ENCODE measurements at regions not wholly inside any gene's neighbourhood (a gene's known extent, or its start where the extent isn't known, plus 50 kb on each side); places are given as distances from the start of the nearest gene placed in this dataset.

GRCh38 chr18:37671530-37671929 lies 105.9 kb upstream of the CELF4 start:
- DNase-seq (ENCODE audit: low read depth), result no peak

GRCh38 chr18:37671119-37671518 lies 105.5 kb upstream of the CELF4 start:
- no peak for DNase-seq (ENCODE audit: low read depth)

DNA sequence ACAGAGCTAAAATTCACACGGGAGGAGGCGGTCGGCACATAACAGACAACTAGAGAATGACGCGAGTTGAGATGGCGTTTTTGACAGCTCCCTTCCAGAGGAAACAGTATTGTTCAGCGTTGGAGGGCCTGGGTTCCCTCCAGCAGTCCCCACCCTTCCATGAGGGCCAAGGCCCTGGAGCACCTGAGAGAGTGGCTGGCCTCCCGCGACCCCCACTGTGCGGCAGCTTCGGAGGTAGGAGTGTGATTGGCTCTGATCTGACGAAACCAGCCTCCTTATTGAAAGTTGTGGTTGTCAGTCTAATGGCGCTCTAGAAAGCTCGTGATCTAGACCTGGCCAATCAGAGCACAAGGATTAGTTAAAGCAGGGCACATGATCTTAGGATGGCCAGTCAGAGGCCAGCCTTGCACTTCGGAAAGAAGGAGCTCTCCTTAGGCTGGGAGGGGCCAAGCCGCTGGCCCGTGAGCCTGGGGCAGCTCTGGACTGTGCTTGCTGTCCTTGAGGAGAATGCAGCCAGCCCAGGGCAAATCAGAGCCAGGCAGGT lies 104.5 kb upstream of the CELF4 start:
- no peak for DNase-seq (ENCODE audit: low read depth)

DNA sequence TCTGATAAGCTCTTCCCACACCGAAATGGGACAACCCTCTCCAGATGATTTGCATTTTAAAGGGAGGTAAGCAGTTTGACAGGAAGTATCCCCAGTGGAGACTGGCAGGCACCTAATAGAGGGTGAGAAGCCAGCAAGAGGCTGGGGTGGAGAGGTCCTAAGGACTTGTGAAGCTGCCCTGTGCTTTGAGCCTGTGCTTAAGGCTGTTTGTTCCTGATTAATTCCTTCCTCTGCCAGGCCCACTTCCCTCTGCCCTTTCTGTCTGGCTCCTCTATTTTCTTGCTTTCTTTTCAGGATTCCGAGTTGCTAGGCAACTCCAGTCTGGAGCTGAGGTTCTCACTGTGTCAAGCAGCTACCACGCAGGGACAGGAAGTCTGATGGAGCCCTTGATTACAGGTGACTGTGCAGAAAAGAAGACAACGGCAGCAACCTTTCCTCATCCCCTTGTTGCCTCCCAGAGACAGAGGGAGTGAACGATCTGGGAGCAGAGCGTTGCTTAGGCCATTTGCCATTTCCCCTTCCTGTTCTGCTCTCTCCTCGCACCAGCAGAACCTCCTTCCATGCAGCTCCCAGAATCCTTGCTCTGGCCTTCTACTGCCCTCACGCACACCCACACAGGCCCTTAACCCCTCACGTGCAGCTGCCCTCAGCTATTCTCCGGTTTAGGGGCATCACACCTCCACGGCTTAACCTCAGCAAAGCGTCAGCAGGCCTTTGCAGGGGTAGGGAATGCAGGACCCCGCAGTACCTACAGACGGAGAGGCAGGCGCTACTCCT lies 103.6 kb upstream of the CELF4 start:
- DNase-seq (ENCODE audit: low read depth), result no peak

DNA sequence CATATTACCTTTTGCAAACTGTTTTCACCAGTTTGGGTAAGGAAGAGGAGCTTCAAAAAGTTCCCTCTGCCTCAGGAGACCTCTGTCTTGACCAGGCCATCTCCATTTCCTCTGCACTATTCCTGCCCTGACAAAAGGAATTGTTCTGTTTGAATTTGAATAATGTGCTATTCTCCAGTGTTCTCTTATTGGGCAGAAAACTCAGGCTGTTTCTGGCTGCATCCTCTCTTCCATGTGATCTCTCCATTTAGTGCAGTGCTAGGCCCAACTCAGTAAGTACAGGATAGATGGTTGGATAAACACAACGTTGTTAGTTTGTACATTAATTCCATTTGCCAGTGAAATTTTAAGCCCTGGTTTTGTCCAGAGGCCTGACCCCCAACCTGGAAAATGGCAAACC lies 102.2 kb upstream of the CELF4 start:
- DNase-seq (ENCODE audit: low read depth), result no peak

DNA sequence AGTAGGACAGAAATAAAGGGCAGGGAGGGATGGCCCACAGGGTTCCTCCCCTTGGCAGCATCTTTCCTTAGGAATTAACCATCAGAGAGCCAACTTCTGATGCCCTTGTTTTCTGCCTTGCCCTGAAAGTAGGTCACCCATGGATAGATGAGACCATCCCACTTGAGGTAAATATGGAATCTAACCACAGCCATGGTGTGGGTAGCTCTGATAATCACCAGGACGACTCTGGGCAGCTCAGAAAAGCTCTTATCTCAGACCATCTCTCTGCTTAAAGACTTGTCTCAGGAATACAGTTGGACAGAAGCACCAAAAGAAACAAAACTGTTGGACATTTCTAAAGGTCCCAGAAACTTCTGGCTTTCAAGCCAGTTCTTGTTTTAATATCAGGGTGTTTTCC lies 101.4 kb upstream of the CELF4 start:
- DNase-seq (ENCODE audit: low read depth), result no peak

- no peak for DNase-seq (ENCODE audit: low read depth)
These were observed 100.9 kb upstream of the CELF4 start for GRCh38 chr18:37666451-37666850.

- no peak for DNase-seq (ENCODE audit: low read depth)
These were observed 99.7 kb upstream of the CELF4 start for GRCh38 chr18:37665346-37665745.

- no peak for DNase-seq (ENCODE audit: low read depth)
These were observed 97.8 kb upstream of the CELF4 start for GRCh38 chr18:37663446-37663845.

DNA sequence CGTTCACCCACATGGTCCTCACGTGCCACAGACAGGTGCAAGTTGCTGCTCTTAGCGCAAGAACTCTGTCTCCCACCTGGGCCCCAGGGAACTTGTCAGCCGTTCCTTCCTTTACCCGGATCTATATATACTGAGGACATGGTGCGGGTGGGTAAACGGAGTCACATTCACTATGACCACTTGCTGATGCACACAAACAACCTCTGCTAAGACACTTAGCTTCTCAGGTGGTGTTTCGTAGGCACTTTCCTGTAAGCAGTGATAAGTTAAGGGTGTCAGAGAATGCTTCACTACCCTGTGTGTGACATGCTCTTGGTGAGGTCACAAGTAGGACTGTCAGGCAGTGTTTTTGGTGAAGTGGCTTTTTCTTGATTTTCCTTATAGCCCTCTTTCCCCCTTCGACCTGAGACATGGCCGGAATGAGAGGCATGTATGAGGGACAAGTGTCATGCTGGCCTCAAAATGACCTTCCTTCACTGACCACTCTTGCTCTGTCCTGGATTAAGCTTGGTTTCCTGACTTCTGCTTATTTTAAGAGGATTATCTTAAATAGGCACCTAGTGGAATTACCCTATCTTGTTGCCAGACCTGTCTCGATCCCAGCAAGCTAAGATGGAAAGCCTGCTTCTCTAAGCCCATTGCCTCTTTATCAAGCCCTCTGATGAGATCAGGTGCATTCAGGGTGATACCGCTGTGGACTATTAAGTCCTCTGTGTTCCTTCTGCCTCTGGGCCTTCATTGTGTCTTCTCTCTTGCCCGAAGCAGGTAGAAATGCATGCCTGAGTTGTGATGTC lies 97.1 kb upstream of the CELF4 start:
- no peak for DNase-seq (ENCODE audit: low read depth)

DNA sequence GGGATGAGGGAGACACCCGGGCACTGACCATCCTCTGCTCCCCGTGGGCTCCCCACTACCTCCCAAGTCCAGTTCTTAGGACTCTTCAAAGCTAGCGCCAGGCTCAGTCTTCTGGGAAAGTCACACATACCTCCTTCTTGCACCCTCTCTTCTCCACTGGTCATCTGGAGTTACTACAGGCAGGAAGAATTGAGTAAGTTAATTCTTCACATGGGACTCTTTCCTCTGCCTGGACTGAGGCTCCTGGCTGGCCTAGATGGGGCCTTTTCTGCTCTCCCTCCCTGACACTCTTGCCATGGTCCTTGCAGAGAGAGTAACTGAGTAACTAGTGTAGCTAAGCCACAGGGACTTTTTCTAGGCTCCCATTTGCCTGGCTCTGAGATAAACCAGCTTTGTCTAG lies 96.5 kb upstream of the CELF4 start:
- no peak for DNase-seq (ENCODE audit: low read depth)

- no peak for DNase-seq (ENCODE audit: low read depth)
These were observed 95.9 kb upstream of the CELF4 start for GRCh38 chr18:37661478-37661877.

DNA sequence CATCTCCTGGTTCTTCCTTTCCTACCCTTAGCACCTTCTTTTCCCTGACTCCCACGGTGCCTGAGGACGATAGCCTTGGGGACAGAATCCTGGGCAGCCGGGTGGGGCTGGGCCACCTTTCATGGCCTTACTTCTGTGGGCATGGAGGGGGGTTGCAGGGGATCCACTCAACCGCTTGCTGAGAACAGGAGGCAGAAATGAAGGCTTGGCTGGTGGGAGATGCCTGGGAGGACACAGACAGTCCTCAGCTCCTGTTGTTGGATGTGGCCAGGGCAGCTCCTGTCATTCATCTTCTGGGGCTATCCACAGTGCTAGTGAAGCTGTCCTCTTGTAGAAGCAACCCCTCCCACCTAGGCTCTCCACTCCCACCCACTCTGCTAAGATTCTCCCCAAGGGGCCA lies 95.5 kb upstream of the CELF4 start:
- DNase-seq (ENCODE audit: low read depth), result no peak

DNA sequence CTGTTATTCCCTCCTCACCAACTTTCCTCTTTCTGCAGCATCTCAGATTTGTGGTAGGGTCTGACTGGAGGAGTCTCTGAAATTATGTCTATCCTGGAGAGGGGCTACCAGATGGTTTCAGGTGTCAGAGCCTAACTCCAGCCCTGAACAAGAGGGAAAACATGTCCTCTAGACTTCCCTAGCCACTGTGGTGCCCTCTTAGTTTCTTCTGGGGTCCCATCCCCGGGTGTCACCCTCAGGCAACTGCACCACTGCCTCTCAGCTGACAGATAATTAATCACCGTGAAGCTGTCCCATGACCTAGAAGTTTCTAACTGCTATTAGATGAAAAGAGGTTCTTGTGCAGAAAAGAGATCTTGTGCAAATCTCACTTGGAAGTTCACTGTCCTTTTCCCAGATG lies 95.1 kb upstream of the CELF4 start:
- no peak for DNase-seq (ENCODE audit: low read depth)

GRCh38 chr18:37659906-37660305 lies 94.3 kb upstream of the CELF4 start:
- no peak for DNase-seq (ENCODE audit: low read depth)

GRCh38 chr18:37658894-37659293 lies 93.3 kb upstream of the CELF4 start:
- no peak for DNase-seq (ENCODE audit: low read depth)

DNA sequence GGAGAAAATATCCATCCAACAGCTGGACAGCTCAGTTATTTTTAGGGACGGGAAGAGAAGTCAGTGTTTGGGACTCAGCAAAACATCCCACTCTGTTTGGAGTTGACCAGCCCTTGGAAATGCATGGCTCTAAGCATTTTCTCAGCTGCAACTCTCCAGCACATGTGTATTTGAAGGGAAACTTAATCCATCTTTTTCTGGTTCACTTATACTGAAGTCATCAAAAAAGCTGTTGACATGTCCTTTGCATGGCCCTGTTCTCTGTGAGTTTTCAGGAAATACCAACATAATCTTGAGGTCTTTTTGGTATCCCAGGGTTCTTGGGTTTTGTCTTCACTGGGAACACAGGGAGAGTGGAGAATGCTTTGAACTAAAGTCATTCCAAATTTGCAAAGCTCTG lies 91.9 kb upstream of the CELF4 start:
- DNase-seq (ENCODE audit: low read depth), result no peak

DNA sequence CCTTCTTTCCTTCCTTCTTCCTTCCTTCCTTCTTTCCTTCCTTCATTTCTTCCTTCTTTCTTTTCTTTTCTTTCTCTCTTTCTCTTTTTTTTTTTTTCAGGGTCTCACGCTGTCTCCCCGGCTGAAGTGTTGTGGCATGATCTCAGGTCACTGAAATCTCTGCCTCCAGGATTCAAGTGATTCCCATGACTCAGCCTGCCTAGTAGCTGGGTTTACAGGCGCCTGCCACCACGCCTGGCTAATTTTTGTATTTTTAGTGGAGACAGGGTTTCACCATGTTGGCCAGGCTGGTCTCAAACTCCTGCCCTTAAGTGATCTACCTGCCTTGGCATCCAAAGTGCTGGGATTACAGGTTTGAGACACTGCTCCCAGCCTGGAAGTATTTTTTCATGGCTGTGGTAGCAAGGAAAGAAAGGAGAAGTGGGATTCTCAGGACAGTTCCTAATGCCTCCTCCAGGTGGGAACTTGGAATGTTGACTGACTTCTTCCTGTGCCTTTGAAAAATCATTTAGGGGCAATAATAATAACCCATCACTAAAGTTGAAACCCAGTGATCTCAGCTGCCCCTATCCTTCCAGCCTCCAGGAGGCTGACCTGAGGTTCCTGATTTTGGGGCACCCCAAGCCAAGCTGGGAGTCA lies 89.3 kb upstream of the CELF4 start:
- DNase-seq (ENCODE audit: low read depth), result no peak

DNA sequence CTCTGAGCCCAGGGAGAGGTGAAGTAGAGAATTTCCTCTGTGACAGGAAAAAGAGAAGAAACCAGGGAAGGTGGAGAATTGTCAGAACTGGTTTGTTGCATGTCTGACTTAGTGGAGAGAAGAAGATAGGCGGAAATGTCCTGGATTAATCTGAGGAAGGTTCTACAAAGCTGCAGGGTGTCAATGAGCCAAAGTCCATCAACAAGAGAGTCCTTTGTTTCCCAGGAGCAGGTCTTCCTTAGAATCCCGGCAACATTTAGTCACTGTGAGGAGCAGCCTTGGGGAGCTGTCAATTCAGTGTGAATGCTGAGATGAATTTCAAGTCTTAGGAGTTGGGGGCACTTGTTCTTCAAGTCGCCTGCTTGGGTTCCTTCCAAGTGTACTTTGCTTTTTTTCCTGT lies 88.4 kb upstream of the CELF4 start:
- DNase-seq (ENCODE audit: low read depth), result no peak

- no peak for DNase-seq (ENCODE audit: low read depth)
These were observed 88.0 kb upstream of the CELF4 start for GRCh38 chr18:37653618-37654017.

GRCh38 chr18:37649930-37650329 lies 84.3 kb upstream of the CELF4 start:
- no peak for DNase-seq (ENCODE audit: low read depth)

DNA sequence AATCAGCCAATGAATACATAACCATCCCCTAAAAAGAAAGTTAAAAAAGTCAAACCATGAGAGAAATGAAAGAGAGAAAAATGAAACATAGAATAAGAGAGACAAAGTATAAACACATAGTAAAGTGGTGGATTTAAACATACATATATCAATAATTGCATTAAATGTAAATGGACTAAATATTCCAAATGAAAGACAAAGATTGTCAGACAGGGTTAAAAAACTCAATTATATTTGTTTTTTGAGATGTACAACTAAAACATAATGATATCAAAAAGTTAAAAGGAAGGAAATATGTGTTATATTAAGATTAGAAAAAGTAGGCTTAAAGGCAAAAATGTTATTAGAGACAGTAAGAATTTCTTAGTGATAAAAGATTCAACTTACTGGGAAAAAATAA lies 83.8 kb upstream of the CELF4 start:
- no peak for DNase-seq (ENCODE audit: low read depth)

DNA sequence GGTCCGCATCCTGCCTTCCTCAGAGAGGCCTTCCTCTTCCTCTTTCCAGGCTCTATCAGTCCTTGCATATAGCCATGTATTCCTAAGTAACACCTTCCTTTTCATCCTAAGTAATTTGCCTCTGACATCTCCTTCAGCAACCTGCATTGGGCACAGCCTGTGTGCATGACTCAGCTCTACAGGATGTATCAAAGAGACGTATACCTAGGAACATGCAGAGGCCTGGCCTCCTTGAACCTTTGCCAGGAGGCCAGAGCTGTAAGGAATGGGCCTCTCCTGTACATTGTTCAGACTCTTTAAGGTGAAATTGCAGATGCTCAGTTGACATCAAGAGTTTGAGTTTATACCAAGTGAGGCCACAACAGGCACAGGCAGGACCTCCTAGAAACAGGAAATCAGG lies 76.0 kb upstream of the CELF4 start:
- DNase-seq (ENCODE audit: low read depth), result no peak
